KMS-11 (cell line): ENCODE measurements at regions not wholly inside any gene's neighbourhood (a gene's known extent, or its start where the extent isn't known, plus 50 kb on each side); places are given as distances from the start of the nearest gene placed in this dataset.

Experiments
- H2AFZ ChIP-seq: fragments of 200-600 bp; sonication (generic); 2 replicates; pipeline ENCODE4 v1.6.1; 2016; ENCODE audit warnings: antibody characterized with exemption, mixed run types, low read depth
- H3K27ac ChIP-seq: fragments of 200-600 bp; sonication (generic); 2 replicates; pipeline ENCODE4 v1.6.1; 2016; ENCODE audit warnings: mild to moderate bottlenecking, mixed run types
- H3K27me3 ChIP-seq: fragments of 200-600 bp; sonication (generic); 2 replicates; pipeline ENCODE4 v1.6.1; 2017; ENCODE audit warnings: mild to moderate bottlenecking, low read depth, mixed run types, moderate library complexity; ENCODE audit not compliant: insufficient read depth
- H3K36me3 ChIP-seq: fragments of 200-600 bp; sonication (generic); 2 replicates; pipeline ENCODE4 v1.6.1; 2017; ENCODE audit warnings: mild to moderate bottlenecking, mixed run types; ENCODE audit not compliant: insufficient read depth
- H3K4me1 ChIP-seq: fragments of 200-600 bp; sonication (generic); 2 replicates; pipeline ENCODE4 v1.6.1; 2016; ENCODE audit warnings: mild to moderate bottlenecking, low read depth, mixed run types; ENCODE audit not compliant: poor library complexity, severe bottlenecking
- H3K4me2 ChIP-seq: fragments of 200-600 bp; sonication (generic); 2 replicates; pipeline ENCODE4 v1.7.0; 2016; ENCODE audit warnings: mild to moderate bottlenecking, mixed run types
- H3K4me3 ChIP-seq: fragments of 200-600 bp; sonication (generic); IDR thresholded peaks from 2 replicates; pipeline ENCODE4 v1.6.1; 2017; ENCODE audit warnings: low read depth, low read length, mixed read lengths; ENCODE audit not compliant: insufficient read depth
- H3K79me2 ChIP-seq: fragments of 200-600 bp; sonication (generic); 2 replicates; pipeline ENCODE4 v1.6.1; 2016; ENCODE audit warnings: low read depth, mixed run types; ENCODE audit not compliant: insufficient read depth
- H3K9ac ChIP-seq: fragments of 200-600 bp; sonication (generic); 2 replicates; pipeline ENCODE4 v1.6.1; 2016; ENCODE audit warnings: mild to moderate bottlenecking, mixed run types
- H4K20me1 ChIP-seq: fragments of 200-600 bp; sonication (generic); 2 replicates; pipeline ENCODE4 v1.6.1; 2016; ENCODE audit warnings: mild to moderate bottlenecking, mixed run types; ENCODE audit not compliant: insufficient read depth
- CTCF ChIP-seq: fragments of 200-600 bp; sonication (generic); conservative IDR thresholded peaks from 2 replicates; pipeline ENCODE4 v1.6.1; 2017; ENCODE audit warnings: low read depth, mild to moderate bottlenecking, antibody characterized with exemption, low read length, moderate library complexity, mixed read lengths

GRCh38 chr5:57780961-57781325 is 298.3 kb upstream of the ACTBL2 start:
- Histone ChIP-seq H3K9ac (no peak overlapping the region), H3K27me3 (no peaks in the 10 kb centered on the region; the same call in 1 of the 2 replicates), H3K36me3 (no peaks in the 10 kb centered on the region), H3K4me2 (no peak overlapping the region), H3K79me2 (no peaks in the 10 kb centered on the region), H3K4me3 (no peak overlapping the region), H3K27ac (no peak overlapping the region), H2AFZ (no peak overlapping the region), H3K4me1 (no peaks in the 10 kb centered on the region), H4K20me1 (no peaks in the 10 kb centered on the region)
- no peak for TF ChIP-seq CTCF

GRCh38 chr5:57780306-57780960 is 297.8 kb upstream of the ACTBL2 start:
- no peaks in the 10 kb centered on the region for H4K20me1 ChIP-seq
- no peaks in the 10 kb centered on the region for H3K36me3 ChIP-seq
- no peak overlapping the region for H3K4me2 ChIP-seq
- H3K27ac ChIP-seq, result no peak overlapping the region
- no peak overlapping the region for H2AFZ ChIP-seq
- no peaks in the 10 kb centered on the region for H3K79me2 ChIP-seq
- H3K4me3 ChIP-seq, result no peak overlapping the region
- H3K9ac ChIP-seq, result no peak overlapping the region
- no peaks in the 10 kb centered on the region for H3K4me1 ChIP-seq
- no peaks in the 10 kb centered on the region; the same call in 1 of the 2 replicates for H3K27me3 ChIP-seq
- no peak for TF ChIP-seq CTCF

- H3K27me3 ChIP-seq, result no peaks in the 10 kb centered on the region; the same call in 1 of the 2 replicates
- no peaks in the 10 kb centered on the region for H4K20me1 ChIP-seq
- no peaks in the 10 kb centered on the region for H3K79me2 ChIP-seq
- no peak overlapping the region for H2AFZ ChIP-seq
- H3K9ac ChIP-seq, result no peak overlapping the region
- H3K36me3 ChIP-seq, result no peaks in the 10 kb centered on the region
- no peak overlapping the region for H3K4me3 ChIP-seq
- peak; percentile 81 for TF ChIP-seq CTCF
- no peak overlapping the region for H3K4me2 ChIP-seq
- no peak overlapping the region for H3K27ac ChIP-seq
- H3K4me1 ChIP-seq, result no peaks in the 10 kb centered on the region
Measured at GRCh38 chr5:57779383-57780223, 297.0 kb upstream of the ACTBL2 start.

- Histone ChIP-seq H3K27ac (no peak overlapping the region), H3K79me2 (no peaks in the 10 kb centered on the region), H3K4me2 (no peak overlapping the region), H2AFZ (no peak overlapping the region), H3K27me3 (no peaks in the 10 kb centered on the region; the same call in 1 of the 2 replicates), H4K20me1 (no peaks in the 10 kb centered on the region), H3K4me1 (no peaks in the 10 kb centered on the region), H3K36me3 (no peaks in the 10 kb centered on the region), H3K4me3 (no peak overlapping the region), H3K9ac (no peak overlapping the region)
- TF ChIP-seq CTCF, result no peak
Measured at GRCh38 chr5:57778501-57779091, 296.0 kb upstream of the ACTBL2 start.
